Renal pelvis (tissue), 1 donor: ENCODE measurements at regions not wholly inside any gene's neighbourhood (a gene's known extent, or its start where the extent isn't known, plus 50 kb on each side); places are given as distances from the start of the nearest gene placed in this dataset.

Experiments used
- DNase-seq: peaks from one replicate; pipeline ENCODE4 v3.0.0-alpha.2; 2013

- no peak for DNase-seq
Observed at GRCh38 chr5:54927097-54927746, 58.2 kb downstream of the ESM1 start.

- DNase-seq = no peak
Observed at GRCh38 chr5:54924487-54924886, 60.9 kb downstream of the ESM1 start.

- DNase-seq = no peak
Observed at GRCh38 chr5:54917323-54917722, 68.1 kb downstream of the ESM1 start.

- DNase-seq = no peak
Observed at GRCh38 chr5:54915466-54916027, 69.8 kb downstream of the ESM1 start.

GRCh38 chr5:54912021-54912420 lies 73.4 kb downstream of the ESM1 start:
- no peak for DNase-seq

GRCh38 chr5:54909911-54910870 lies 75.2 kb downstream of the ESM1 start:
- no peak for DNase-seq

GRCh38 chr5:54908774-54909525 lies 76.4 kb downstream of the ESM1 start:
- DNase-seq = no peak

GRCh38 chr5:54905942-54906537 lies 79.4 kb downstream of the ESM1 start:
- peak; percentile 78 for DNase-seq

- peak; percentile 48 for DNase-seq
Observed at GRCh38 chr5:54905246-54905795, 80.1 kb downstream of the ESM1 start.

GRCh38 chr5:54904425-54904824 lies 81.0 kb downstream of the ESM1 start:
- DNase-seq = no peak

GRCh38 chr5:54902791-54903473 lies 82.5 kb downstream of the ESM1 start:
- DNase-seq = no peak

GRCh38 chr5:54900984-54901725 lies 84.2 kb downstream of the ESM1 start:
- no peak for DNase-seq

- no peak for DNase-seq
Observed at GRCh38 chr5:54897001-54897400, 88.4 kb downstream of the ESM1 start.

- no peak for DNase-seq
Observed at GRCh38 chr5:54895816-54896341, 89.5 kb downstream of the ESM1 start.

GRCh38 chr5:54894957-54895815 lies 90.2 kb downstream of the ESM1 start:
- DNase-seq = no peak

- peak; percentile 80 for DNase-seq
Observed at GRCh38 chr5:54889826-54890225, 95.6 kb downstream of the ESM1 start.

GRCh38 chr5:54887663-54888062 lies 97.7 kb downstream of the ESM1 start:
- no peak for DNase-seq

- DNase-seq = no peak
Observed at GRCh38 chr5:54886866-54887265, 98.5 kb downstream of the ESM1 start.

GRCh38 chr5:54885636-54886035 lies 99.8 kb downstream of the ESM1 start:
- DNase-seq = no peak
